ENCODE measurements at regions not wholly inside any gene's neighbourhood (a gene's known extent, or its start where the extent isn't known, plus 50 kb on each side); places are given as distances from the start of the nearest gene placed in this dataset.

- H2AK5ac ChIP-seq (ENCODE audit: low read length): no peak overlapping the region
- H3K56ac ChIP-seq (ENCODE audit: low read length): no peak overlapping the region
- no peak overlapping the region for H3K18ac ChIP-seq (ENCODE audit: low read length)
- H3K27ac ChIP-seq (ENCODE audit: low read depth, low read length): no peak overlapping the region
- no peaks in the 10 kb centered on the region for H3K36me3 ChIP-seq (ENCODE audit: control insufficient read depth, insufficient read depth, low read length)
- no peaks in the 10 kb centered on the region for H3K79me1 ChIP-seq (ENCODE audit: low read length)
- no peak overlapping the region for H3K4me3 ChIP-seq (ENCODE audit: low read length)
- H4K8ac ChIP-seq (ENCODE audit: low read depth, low read length): no peak overlapping the region
- H3K4me2 ChIP-seq (ENCODE audit: low read length): no peak overlapping the region
- no peak overlapping the region for H2BK15ac ChIP-seq (replicated peaks; ENCODE audit: low read depth)
- H3K4ac ChIP-seq (ENCODE audit: low read depth, low read length): no peak overlapping the region
- H3K27me3 ChIP-seq (ENCODE audit: insufficient read depth, low read length, poor library complexity): no peaks in the 10 kb centered on the region
- H3K4me1 ChIP-seq (ENCODE audit: control insufficient read depth, low read depth, low read length): peaks cover 2% of the 10 kb centered on the region
- H3K23ac ChIP-seq (ENCODE audit: low read length): no peak overlapping the region
- H4K5ac ChIP-seq (ENCODE audit: low read length): no peak overlapping the region
- H2BK120ac ChIP-seq (ENCODE audit: low read depth, low read length): no peak overlapping the region
- H3K79me2 ChIP-seq (ENCODE audit: control insufficient read depth, insufficient read depth, low read length): no peaks in the 10 kb centered on the region
- no peak overlapping the region for H3K9ac ChIP-seq (ENCODE audit: low read length)
- no CpG with 5 or more reads among the region's 4 CpGs for WGBS (ENCODE audit: extremely low coverage, insufficient coverage, low lambda C conversion rate)
- no peak overlapping the region for H2BK5ac ChIP-seq (ENCODE audit: low read length)
- DNase-seq: no peak
Measured at GRCh38 chr20:40958598-40958997, 70.0 kb upstream of the TOP1 start.

DNA sequence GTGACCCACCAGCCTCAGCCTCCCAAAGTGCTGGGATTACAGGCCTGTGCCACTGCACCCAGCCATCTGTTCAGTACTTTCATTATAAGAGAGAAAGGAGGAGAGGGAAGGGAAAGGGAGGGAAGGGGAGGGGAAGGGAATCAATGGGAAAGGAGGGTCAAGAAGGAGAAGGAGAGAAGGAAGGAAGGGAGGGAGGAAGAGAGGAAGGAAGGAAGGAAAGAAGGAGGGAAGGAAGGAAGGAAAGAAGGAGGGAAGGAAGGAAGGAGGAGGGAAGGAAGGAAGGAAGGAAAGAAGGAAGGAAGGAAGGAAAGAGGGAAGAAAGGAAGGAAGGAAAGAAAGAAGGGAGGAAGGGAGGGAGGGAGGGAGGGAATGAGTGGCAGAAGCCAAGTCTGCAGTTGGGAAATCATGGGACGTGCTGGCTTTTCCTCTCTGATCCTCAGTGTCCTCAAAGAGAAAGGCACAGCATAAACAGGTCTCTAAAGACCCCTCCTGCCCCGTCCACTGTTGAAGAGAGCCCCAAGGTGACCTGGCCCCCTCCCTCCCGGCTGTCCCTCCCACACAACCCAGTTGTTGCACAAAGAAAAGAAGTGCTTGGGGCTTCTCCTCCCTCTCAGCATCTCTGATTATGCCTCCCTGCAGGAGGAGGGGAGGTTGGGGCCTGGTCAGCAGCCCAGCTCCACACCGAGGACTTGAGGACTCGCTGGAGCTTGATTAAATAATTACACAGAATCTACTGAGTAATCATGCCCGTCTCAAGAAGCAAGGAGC, 69.1 kb upstream of the TOP1 start:
- Histone ChIP-seq H2BK15ac (replicated peaks; ENCODE audit: low read depth) (no peak overlapping the region), H3K27me3 (ENCODE audit: insufficient read depth, low read length, poor library complexity) (no peaks in the 10 kb centered on the region), H3K9ac (ENCODE audit: low read length) (no peak overlapping the region), H3K4me1 (ENCODE audit: control insufficient read depth, low read depth, low read length) (peaks cover 2% of the 10 kb centered on the region), H2AK5ac (ENCODE audit: low read length) (no peak overlapping the region), H2BK5ac (ENCODE audit: low read length) (no peak overlapping the region), H3K56ac (ENCODE audit: low read length) (no peak overlapping the region), H3K18ac (ENCODE audit: low read length) (no peak overlapping the region), H3K4me3 (ENCODE audit: low read length) (no peak overlapping the region), H3K4ac (ENCODE audit: low read depth, low read length) (no peak overlapping the region), H3K4me2 (ENCODE audit: low read length) (no peak overlapping the region), H3K23ac (ENCODE audit: low read length) (no peak overlapping the region), H3K79me1 (ENCODE audit: low read length) (no peaks in the 10 kb centered on the region), H3K27ac (ENCODE audit: low read depth, low read length) (no peak overlapping the region), H3K36me3 (ENCODE audit: control insufficient read depth, insufficient read depth, low read length) (no peaks in the 10 kb centered on the region), H4K8ac (ENCODE audit: low read depth, low read length) (no peak overlapping the region), H3K79me2 (ENCODE audit: control insufficient read depth, insufficient read depth, low read length) (no peaks in the 10 kb centered on the region), H2BK120ac (ENCODE audit: low read depth, low read length) (no peak overlapping the region), H4K5ac (ENCODE audit: low read length) (no peak overlapping the region)
- DNase-seq: no peak
- WGBS (ENCODE audit: extremely low coverage, insufficient coverage, low lambda C conversion rate): no CpG with 5 or more reads among the region's 6 CpGs

- Histone ChIP-seq H2BK120ac (ENCODE audit: low read depth, low read length) (no peak overlapping the region), H4K8ac (ENCODE audit: low read depth, low read length) (no peak overlapping the region), H2AK5ac (ENCODE audit: low read length) (no peak overlapping the region), H3K18ac (ENCODE audit: low read length) (no peak overlapping the region), H3K36me3 (ENCODE audit: control insufficient read depth, insufficient read depth, low read length) (no peaks in the 10 kb centered on the region), H3K79me1 (ENCODE audit: low read length) (no peaks in the 10 kb centered on the region), H3K4me2 (ENCODE audit: low read length) (no peak overlapping the region), H3K27ac (ENCODE audit: low read depth, low read length) (no peak overlapping the region), H3K27me3 (ENCODE audit: insufficient read depth, low read length, poor library complexity) (no peaks in the 10 kb centered on the region), H2BK5ac (ENCODE audit: low read length) (no peak overlapping the region), H4K5ac (ENCODE audit: low read length) (no peak overlapping the region), H3K9ac (ENCODE audit: low read length) (no peak overlapping the region), H3K23ac (ENCODE audit: low read length) (no peak overlapping the region), H3K56ac (ENCODE audit: low read length) (no peak overlapping the region), H3K4ac (ENCODE audit: low read depth, low read length) (no peak overlapping the region), H2BK15ac (replicated peaks; ENCODE audit: low read depth) (no peak overlapping the region), H3K79me2 (ENCODE audit: control insufficient read depth, insufficient read depth, low read length) (no peaks in the 10 kb centered on the region), H3K4me1 (ENCODE audit: control insufficient read depth, low read depth, low read length) (peaks cover 2% of the 10 kb centered on the region), H3K4me3 (ENCODE audit: low read length) (no peak overlapping the region)
- DNase-seq: no peak
- WGBS (ENCODE audit: extremely low coverage, insufficient coverage, low lambda C conversion rate): no CpG with 5 or more reads among the region's 4 CpGs
Measured at GRCh38 chr20:40960101-40960500, 68.5 kb upstream of the TOP1 start.

DNA sequence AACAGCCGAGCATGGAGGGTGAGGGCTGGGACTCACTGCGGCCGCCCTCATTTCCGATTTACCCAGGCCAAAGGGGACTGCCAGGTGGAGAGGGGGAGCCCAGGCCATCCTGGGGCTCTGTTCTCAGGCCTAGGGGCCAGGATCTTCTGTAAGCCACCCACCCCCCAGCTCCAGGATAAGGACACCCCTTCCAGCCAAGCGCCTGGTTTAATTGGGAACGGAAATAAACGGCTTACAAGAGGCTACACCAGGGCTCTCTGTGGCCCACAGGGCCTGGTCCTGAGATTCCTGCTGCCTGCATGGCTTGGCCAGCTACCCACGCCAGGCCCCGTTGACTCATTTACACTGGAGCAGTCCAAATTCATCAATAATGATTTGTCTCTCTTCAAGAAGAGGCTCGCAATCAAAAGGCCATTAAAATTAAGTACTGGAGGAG, 68.1 kb upstream of the TOP1 start:
- WGBS (ENCODE audit: extremely low coverage, insufficient coverage, low lambda C conversion rate): no CpG with 5 or more reads among the region's 10 CpGs
- Histone ChIP-seq H3K56ac (ENCODE audit: low read length) (no peak overlapping the region), H3K79me1 (ENCODE audit: low read length) (no peaks in the 10 kb centered on the region), H3K23ac (ENCODE audit: low read length) (no peak overlapping the region), H3K18ac (ENCODE audit: low read length) (no peak overlapping the region), H3K27me3 (ENCODE audit: insufficient read depth, low read length, poor library complexity) (no peaks in the 10 kb centered on the region), H3K4me1 (ENCODE audit: control insufficient read depth, low read depth, low read length) (peaks cover 2% of the 10 kb centered on the region), H3K9ac (ENCODE audit: low read length) (no peak overlapping the region), H4K5ac (ENCODE audit: low read length) (no peak overlapping the region), H4K8ac (ENCODE audit: low read depth, low read length) (no peak overlapping the region), H2AK5ac (ENCODE audit: low read length) (no peak overlapping the region), H3K4me2 (ENCODE audit: low read length) (no peak overlapping the region), H3K36me3 (ENCODE audit: control insufficient read depth, insufficient read depth, low read length) (no peaks in the 10 kb centered on the region), H3K27ac (ENCODE audit: low read depth, low read length) (no peak overlapping the region), H3K79me2 (ENCODE audit: control insufficient read depth, insufficient read depth, low read length) (no peaks in the 10 kb centered on the region), H2BK5ac (ENCODE audit: low read length) (no peak overlapping the region), H3K4ac (ENCODE audit: low read depth, low read length) (no peak overlapping the region), H2BK15ac (replicated peaks; ENCODE audit: low read depth) (no peak overlapping the region), H3K4me3 (ENCODE audit: low read length) (no peak overlapping the region), H2BK120ac (ENCODE audit: low read depth, low read length) (no peak overlapping the region)
- no peak for DNase-seq

DNA sequence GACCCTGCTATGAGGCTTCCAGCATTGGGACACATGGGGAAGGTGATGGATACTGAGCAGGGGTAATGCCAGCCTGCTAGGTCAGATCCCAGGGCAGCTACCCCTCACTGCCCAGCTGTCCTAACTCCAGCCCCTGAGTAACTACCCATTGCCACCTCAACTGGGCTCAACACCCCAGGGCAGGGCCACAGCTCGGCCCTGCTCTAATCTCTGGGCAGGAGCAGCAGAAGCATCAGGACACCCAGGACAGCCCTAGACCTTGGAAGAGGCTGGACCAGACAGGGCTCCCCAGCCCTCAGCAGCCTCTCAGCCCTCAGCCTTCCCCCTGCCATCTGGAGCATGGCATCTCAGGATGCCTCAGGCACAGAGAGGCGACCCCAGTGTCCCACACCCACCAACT, 67.4 kb upstream of the TOP1 start:
- no peak overlapping the region for H2BK120ac ChIP-seq (ENCODE audit: low read depth, low read length)
- H4K8ac ChIP-seq (ENCODE audit: low read depth, low read length): no peak overlapping the region
- no peak overlapping the region for H3K4me2 ChIP-seq (ENCODE audit: low read length)
- H3K27me3 ChIP-seq (ENCODE audit: insufficient read depth, low read length, poor library complexity): no peaks in the 10 kb centered on the region
- H3K23ac ChIP-seq (ENCODE audit: low read length): no peak overlapping the region
- H3K18ac ChIP-seq (ENCODE audit: low read length): no peak overlapping the region
- no CpG with 5 or more reads among the region's 2 CpGs for WGBS (ENCODE audit: extremely low coverage, insufficient coverage, low lambda C conversion rate)
- no peak overlapping the region for H3K27ac ChIP-seq (ENCODE audit: low read depth, low read length)
- no peaks in the 10 kb centered on the region for H3K79me1 ChIP-seq (ENCODE audit: low read length)
- no peaks in the 10 kb centered on the region for H3K36me3 ChIP-seq (ENCODE audit: control insufficient read depth, insufficient read depth, low read length)
- H2BK15ac ChIP-seq (replicated peaks; ENCODE audit: low read depth): no peak overlapping the region
- no peak overlapping the region for H3K9ac ChIP-seq (ENCODE audit: low read length)
- no peak overlapping the region for H4K5ac ChIP-seq (ENCODE audit: low read length)
- no peak overlapping the region for H3K4me3 ChIP-seq (ENCODE audit: low read length)
- H2AK5ac ChIP-seq (ENCODE audit: low read length): no peak overlapping the region
- no peak overlapping the region for H3K4ac ChIP-seq (ENCODE audit: low read depth, low read length)
- H3K56ac ChIP-seq (ENCODE audit: low read length): no peak overlapping the region
- H3K79me2 ChIP-seq (ENCODE audit: control insufficient read depth, insufficient read depth, low read length): no peaks in the 10 kb centered on the region
- peaks cover 2% of the 10 kb centered on the region for H3K4me1 ChIP-seq (ENCODE audit: control insufficient read depth, low read depth, low read length)
- DNase-seq: no peak
- H2BK5ac ChIP-seq (ENCODE audit: low read length): no peak overlapping the region

Data from mesendoderm (in vitro differentiated cells).